ENCODE measurements at regions not wholly inside any gene's neighbourhood (a gene's known extent, or its start where the extent isn't known, plus 50 kb on each side); places are given as distances from the start of the nearest gene placed in this dataset.

- Histone ChIP-seq H3K4me3 (no peak overlapping the region), H3K9me3 (no peaks in the 10 kb centered on the region), H3K4me1 (no peaks in the 10 kb centered on the region), H3K36me3 (no peaks in the 10 kb centered on the region), H3K27me3 (no peaks in the 10 kb centered on the region), H3K27ac (no peak overlapping the region)
- intact Hi-C loops (cut with DNase I; ENCODE audit: low total_unique reads), result no loop called here
- DNase-seq (ENCODE audit: low spot score in 2 of 2), result no peak
- no peak for TF ChIP-seq POLR2AphosphoS5 (IDR thresholded peaks at IDR 0.05)
- no peak for TF ChIP-seq POLR2A (IDR thresholded peaks at IDR 0.05)
Measured at GRCh38 chr11:96885912-96886311, 496.1 kb downstream of the JRKL start.

- Histone ChIP-seq H3K4me1 (no peaks in the 10 kb centered on the region), H3K4me3 (no peak overlapping the region), H3K9me3 (no peaks in the 10 kb centered on the region), H3K27me3 (no peaks in the 10 kb centered on the region), H3K36me3 (no peaks in the 10 kb centered on the region), H3K27ac (no peak overlapping the region)
- intact Hi-C loops (cut with DNase I; ENCODE audit: low total_unique reads), result no loop called here
- DNase-seq (ENCODE audit: low spot score in 2 of 2), result no peak
- TF ChIP-seq POLR2AphosphoS5 (IDR thresholded peaks at IDR 0.05), result no peak
- TF ChIP-seq CTCF (IDR thresholded peaks at IDR 0.05), result no peak
- TF ChIP-seq POLR2A (IDR thresholded peaks at IDR 0.05), result no peak
Measured at GRCh38 chr11:96893988-96894387, 504.2 kb downstream of the JRKL start.

- no peaks in the 10 kb centered on the region for H3K27me3 ChIP-seq
- H3K4me1 ChIP-seq, result no peaks in the 10 kb centered on the region
- no peak overlapping the region for H3K27ac ChIP-seq
- DNase-seq (ENCODE audit: low spot score in 2 of 2), result no peak
- H3K36me3 ChIP-seq, result no peaks in the 10 kb centered on the region
- intact Hi-C loops (cut with DNase I; ENCODE audit: low total_unique reads), result no loop called here
- no peak overlapping the region for H3K4me3 ChIP-seq
- no peak for TF ChIP-seq POLR2AphosphoS5 (IDR thresholded peaks at IDR 0.05)
- TF ChIP-seq POLR2A (IDR thresholded peaks at IDR 0.05), result no peak
- no peak for TF ChIP-seq CTCF (IDR thresholded peaks at IDR 0.05)
- no peaks in the 10 kb centered on the region for H3K9me3 ChIP-seq
Measured at GRCh38 chr11:96894587-96894986, 504.8 kb downstream of the JRKL start.

GRCh38 chr11:96899971-96900370 is 510.2 kb downstream of the JRKL start:
- no peaks in the 10 kb centered on the region for H3K36me3 ChIP-seq
- no peaks in the 10 kb centered on the region for H3K27me3 ChIP-seq
- no peaks in the 10 kb centered on the region for H3K4me1 ChIP-seq
- TF ChIP-seq POLR2A (IDR thresholded peaks at IDR 0.05) (no peak), CTCF (IDR thresholded peaks at IDR 0.05) (no peak), POLR2AphosphoS5 (IDR thresholded peaks at IDR 0.05) (no peak)
- intact Hi-C loops (cut with DNase I; ENCODE audit: low total_unique reads), result loop anchor here (5.0 kb wide), 1 partner anchor 1487 kb away; no protein-coding TSS in a partner anchor
- DNase-seq (ENCODE audit: low spot score in 2 of 2), result no peak
- no peak overlapping the region for H3K27ac ChIP-seq
- H3K9me3 ChIP-seq, result no peaks in the 10 kb centered on the region
- H3K4me3 ChIP-seq, result no peak overlapping the region

GRCh38 chr11:96905143-96905542 is 515.3 kb downstream of the JRKL start:
- no peak for TF ChIP-seq POLR2AphosphoS5 (IDR thresholded peaks at IDR 0.05)
- no peak overlapping the region for H3K4me3 ChIP-seq
- no peaks in the 10 kb centered on the region for H3K27me3 ChIP-seq
- H3K9me3 ChIP-seq, result no peaks in the 10 kb centered on the region
- H3K27ac ChIP-seq, result no peak overlapping the region
- H3K4me1 ChIP-seq, result no peaks in the 10 kb centered on the region
- no peak for DNase-seq (ENCODE audit: low spot score in 2 of 2)
- intact Hi-C loops (cut with DNase I; ENCODE audit: low total_unique reads), result no loop called here
- H3K36me3 ChIP-seq, result no peaks in the 10 kb centered on the region

GRCh38 chr11:96905663-96906062 is 515.9 kb downstream of the JRKL start:
- Histone ChIP-seq H3K27me3 (no peaks in the 10 kb centered on the region), H3K4me1 (no peaks in the 10 kb centered on the region), H3K9me3 (no peaks in the 10 kb centered on the region), H3K36me3 (no peaks in the 10 kb centered on the region), H3K27ac (no peak overlapping the region), H3K4me3 (no peak overlapping the region)
- intact Hi-C loops (cut with DNase I; ENCODE audit: low total_unique reads), result no loop called here
- TF ChIP-seq CTCF (IDR thresholded peaks at IDR 0.05) (no peak), POLR2AphosphoS5 (IDR thresholded peaks at IDR 0.05) (no peak), POLR2A (IDR thresholded peaks at IDR 0.05) (no peak)
- no peak for DNase-seq (ENCODE audit: low spot score in 2 of 2)

All from breast epithelium (tissue), 4 donors.